Lower leg skin (tissue), 4 donors: ENCODE measurements at regions not wholly inside any gene's neighbourhood (a gene's known extent, or its start where the extent isn't known, plus 50 kb on each side); places are given as distances from the start of the nearest gene placed in this dataset.

Experiments used
- DNase-seq, 2 donors: peaks; one replicate each; pipeline ENCODE4 v3.0.0-alpha.2; 2019; ENCODE audit warnings: low spot score in 2 of 2
- H3K4me3 ChIP-seq: fragments of 200-600 bp; sonication (generic); 2 replicates; pipeline ENCODE4 v1.5.1; 2017; ENCODE audit warnings: mild to moderate bottlenecking, low read depth; ENCODE audit not compliant: poor library complexity, severe bottlenecking
- CTCF ChIP-seq, 3 donors: fragments of 450-650 bp; IDR thresholded peaks; one replicate each; pipeline ENCODE4 v1.5.1; 2016; ENCODE audit warnings: antibody characterized with exemption in 3 of 3, mild to moderate bottlenecking in 3 of 3, moderate library complexity in 2 of 3
- POLR2A ChIP-seq, 2 donors: fragments of 450-650 bp; IDR thresholded peaks; one replicate each; pipeline ENCODE4 v1.6.1; 2016 to 2017; ENCODE audit warnings: antibody characterized with exemption in 2 of 2, mild to moderate bottlenecking in 1 of 2, moderate library complexity in 1 of 2
- WGBS, 2 donors: methylation state at CpG; one replicate each; pipeline ENCODE4 v1.1.5; 2018; 5-methylcytosine and 5-hydroxymethylcytosine counted together
- intact Hi-C: fragments of 100-400 bp; cut with DNase I; formaldehyde crosslinking; loops from one replicate; pipeline ENCODE4 v1.15.0; 2023; ENCODE audit warnings: low total_unique reads

- no peak for TF ChIP-seq POLR2A (IDR thresholded peaks at IDR 0.05)
- no peak for TF ChIP-seq CTCF (IDR thresholded peaks at IDR 0.05)
- DNase-seq: no peak
- intact Hi-C loops: no loop called here
- H3K4me3 ChIP-seq: no peak overlapping the region
- 54% methylated on average over 4 of the region's 4 CpGs for WGBS, 2 donors
These were observed 176.9 kb upstream of the ZWINT start for GRCh38 chr10:56537984-56538383.

- H3K4me3 ChIP-seq: no peak overlapping the region
- no peak for DNase-seq
- 72 to 77% methylated on average over 3 of the region's 3 CpGs for WGBS, 2 donors
- intact Hi-C loops: no loop called here
- no peak for TF ChIP-seq POLR2A (IDR thresholded peaks at IDR 0.05)
- no peak for TF ChIP-seq CTCF (IDR thresholded peaks at IDR 0.05)
These were observed 161.1 kb upstream of the ZWINT start for GRCh38 chr10:56522166-56522565.

GRCh38 chr10:56508562-56508961 is 147.5 kb upstream of the ZWINT start:
- WGBS, 2 donors: 84 to 85% methylated on average over 3 of the region's 3 CpGs
- intact Hi-C loops: no loop called here
- no peak for DNase-seq
- TF ChIP-seq POLR2A (IDR thresholded peaks at IDR 0.05) (no peak), CTCF (IDR thresholded peaks at IDR 0.05) (no peak)
- no peak overlapping the region for H3K4me3 ChIP-seq

GRCh38 chr10:56507033-56507432 is 146.0 kb upstream of the ZWINT start:
- intact Hi-C loops: no loop called here
- 86 to 90% methylated on average over 3 of the region's 3 CpGs for WGBS, 2 donors
- DNase-seq: no peak
- H3K4me3 ChIP-seq: no peak overlapping the region
- no peak for TF ChIP-seq CTCF (IDR thresholded peaks at IDR 0.05)
- TF ChIP-seq POLR2A (IDR thresholded peaks at IDR 0.05): no peak

- WGBS, 2 donors: 86 to 87% methylated on average over 3 of the region's 3 CpGs
- TF ChIP-seq CTCF (IDR thresholded peaks at IDR 0.05) (no peak), POLR2A (IDR thresholded peaks at IDR 0.05) (no peak)
- intact Hi-C loops: no loop called here
- H3K4me3 ChIP-seq: no peak overlapping the region
- DNase-seq: no peak
These were observed 144.5 kb upstream of the ZWINT start for GRCh38 chr10:56505555-56505954.

GRCh38 chr10:56496186-56496486 is 135.1 kb upstream of the ZWINT start:
- 77 to 85% methylated on average over 2 of the region's 2 CpGs for WGBS, 2 donors
- intact Hi-C loops: no loop called here
- H3K4me3 ChIP-seq: no peak overlapping the region
- no peak for DNase-seq
- TF ChIP-seq POLR2A (IDR thresholded peaks at IDR 0.05) (no peak), CTCF (IDR thresholded peaks at IDR 0.05) (no peak)
